ENCODE measurements at regions not wholly inside any gene's neighbourhood (a gene's known extent, or its start where the extent isn't known, plus 50 kb on each side); places are given as distances from the start of the nearest gene placed in this dataset.

DNA sequence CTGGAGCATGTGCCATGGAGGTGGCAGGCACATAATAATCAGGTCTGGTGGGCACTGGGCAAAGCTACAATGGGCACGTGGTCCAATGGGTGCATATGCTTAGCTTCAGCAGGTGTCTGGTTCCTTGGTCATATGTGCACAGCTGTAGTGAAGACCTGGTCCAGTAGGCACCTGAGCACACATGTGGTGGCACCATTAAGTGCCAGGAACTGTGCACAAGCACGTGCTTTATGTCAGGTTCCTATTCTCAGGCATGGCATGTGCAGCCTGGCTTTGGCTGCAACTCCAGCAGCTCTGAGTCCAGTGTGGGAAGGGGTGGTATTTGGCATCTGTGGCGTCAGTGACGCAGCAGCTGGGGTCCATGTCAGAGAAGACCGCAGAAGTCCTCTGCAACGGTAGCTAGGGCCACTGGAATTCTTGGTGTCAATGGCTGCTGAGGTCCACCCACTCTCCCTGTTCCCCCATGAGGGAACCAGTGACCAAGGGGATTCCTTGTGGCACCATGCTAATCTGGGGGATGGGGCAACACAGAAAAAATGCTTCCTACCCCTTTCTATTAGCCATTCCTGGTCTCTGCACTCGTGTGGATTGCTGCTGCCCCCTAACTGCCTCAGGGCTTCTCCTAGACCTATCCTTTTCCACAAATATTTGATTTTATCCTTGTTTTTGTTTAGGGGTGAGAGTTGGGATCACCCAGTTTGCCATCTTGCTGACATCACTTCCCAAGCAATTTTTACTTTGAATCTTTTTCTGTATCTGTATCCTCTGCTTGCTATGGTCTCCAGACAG, 262.9 kb upstream of the MAP2 start:
- TF ChIP-seq, protein P1, sequence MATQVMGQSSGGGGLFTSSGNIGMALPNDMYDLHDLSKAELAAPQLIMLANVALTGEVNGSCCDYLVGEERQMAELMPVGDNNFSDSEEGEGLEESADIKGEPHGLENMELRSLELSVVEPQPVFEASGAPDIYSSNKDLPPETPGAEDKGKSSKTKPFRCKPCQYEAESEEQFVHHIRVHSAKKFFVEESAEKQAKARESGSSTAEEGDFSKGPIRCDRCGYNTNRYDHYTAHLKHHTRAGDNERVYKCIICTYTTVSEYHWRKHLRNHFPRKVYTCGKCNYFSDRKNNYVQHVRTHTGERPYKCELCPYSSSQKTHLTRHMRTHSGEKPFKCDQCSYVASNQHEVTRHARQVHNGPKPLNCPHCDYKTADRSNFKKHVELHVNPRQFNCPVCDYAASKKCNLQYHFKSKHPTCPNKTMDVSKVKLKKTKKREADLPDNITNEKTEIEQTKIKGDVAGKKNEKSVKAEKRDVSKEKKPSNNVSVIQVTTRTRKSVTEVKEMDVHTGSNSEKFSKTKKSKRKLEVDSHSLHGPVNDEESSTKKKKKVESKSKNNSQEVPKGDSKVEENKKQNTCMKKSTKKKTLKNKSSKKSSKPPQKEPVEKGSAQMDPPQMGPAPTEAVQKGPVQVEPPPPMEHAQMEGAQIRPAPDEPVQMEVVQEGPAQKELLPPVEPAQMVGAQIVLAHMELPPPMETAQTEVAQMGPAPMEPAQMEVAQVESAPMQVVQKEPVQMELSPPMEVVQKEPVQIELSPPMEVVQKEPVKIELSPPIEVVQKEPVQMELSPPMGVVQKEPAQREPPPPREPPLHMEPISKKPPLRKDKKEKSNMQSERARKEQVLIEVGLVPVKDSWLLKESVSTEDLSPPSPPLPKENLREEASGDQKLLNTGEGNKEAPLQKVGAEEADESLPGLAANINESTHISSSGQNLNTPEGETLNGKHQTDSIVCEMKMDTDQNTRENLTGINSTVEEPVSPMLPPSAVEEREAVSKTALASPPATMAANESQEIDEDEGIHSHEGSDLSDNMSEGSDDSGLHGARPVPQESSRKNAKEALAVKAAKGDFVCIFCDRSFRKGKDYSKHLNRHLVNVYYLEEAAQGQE (IDR thresholded peaks at IDR 0.05; ENCODE audit: insufficient read depth in 1 of 2, low read depth in 2 of 2, low read length in 2 of 2) = no peak
- no peak for TF ChIP-seq POLR2AphosphoS5 (IDR thresholded peaks at IDR 0.05; ENCODE audit: low read depth, low read length)
- TF ChIP-seq FOXP2 (optimal IDR thresholded peaks at IDR 0.05; ENCODE audit: borderline replicate concordance, extremely low read depth, extremely low read length, insufficient read depth) = no peak

All from PFSK-1 (cell line).